ENCODE measurements at regions not wholly inside any gene's neighbourhood (a gene's known extent, or its start where the extent isn't known, plus 50 kb on each side); places are given as distances from the start of the nearest gene placed in this dataset.
"Not testable (repeated sequence)": the region's sequence is repeated elsewhere in the genome, so short reads cannot be mapped to it uniquely, and the experiment has no call there.

GRCh38 chr2:188645986-188646385 lies 328.2 kb upstream of the COL3A1 start:
- DNase-seq: no peak

- DNase-seq: no peak
Observed at GRCh38 chr2:188647430-188648070, 326.6 kb upstream of the COL3A1 start.

DNA sequence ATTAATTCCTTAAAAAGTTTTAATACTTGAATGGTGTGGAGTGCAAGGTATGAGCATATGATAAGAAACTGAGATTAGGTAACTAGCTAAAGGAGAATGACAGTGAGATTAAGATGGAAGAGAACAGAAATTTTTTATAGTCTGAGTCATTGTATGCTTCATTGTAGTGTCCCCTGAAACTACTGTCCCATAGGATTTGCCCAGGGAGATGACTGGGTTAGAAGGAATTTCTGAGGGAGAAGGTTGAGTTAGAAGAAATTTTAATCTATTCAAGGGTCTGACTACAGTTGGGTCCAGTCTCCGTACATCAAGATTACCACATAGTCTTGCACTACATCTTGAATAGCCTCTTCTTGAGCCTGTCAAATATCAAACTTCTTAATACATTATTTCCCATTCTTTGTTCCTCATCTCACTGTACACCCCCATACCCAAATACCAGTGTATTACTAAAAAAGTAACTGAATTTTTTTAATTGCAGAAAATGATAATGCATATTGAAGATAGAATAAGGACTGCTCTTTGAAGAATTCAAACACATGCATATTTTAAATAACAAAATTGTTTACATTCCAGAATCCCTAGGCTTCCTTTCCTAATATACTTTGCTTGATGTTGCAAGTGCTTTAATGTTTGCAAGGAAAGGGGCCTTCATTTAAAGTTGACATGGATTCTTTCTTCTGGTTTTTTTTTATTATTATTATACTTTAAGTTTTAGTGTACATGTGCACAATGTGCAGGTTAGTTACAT lies 314.3 kb upstream of the COL3A1 start:
- no peak for DNase-seq

DNA sequence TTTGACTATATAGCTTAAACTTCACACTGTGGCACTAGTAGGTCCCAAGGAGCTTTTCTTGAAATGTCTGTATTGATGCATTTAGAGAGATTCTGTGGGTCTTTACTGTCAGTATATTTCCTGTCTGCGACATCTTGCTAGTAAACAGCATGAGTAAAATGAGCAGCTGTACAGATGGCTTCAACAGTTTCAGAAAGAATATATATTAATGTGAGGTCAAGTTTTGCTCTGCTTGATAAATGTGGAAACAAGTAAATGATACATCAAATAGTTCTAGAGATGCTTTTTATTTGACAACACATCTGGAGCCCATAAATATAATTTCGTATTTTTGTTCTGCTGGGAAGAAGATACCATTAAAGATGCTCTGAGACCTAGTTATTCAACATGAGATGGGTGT lies 310.9 kb upstream of the COL3A1 start:
- DNase-seq: no peak

GRCh38 chr2:188664416-188664815 lies 309.8 kb upstream of the COL3A1 start:
- no peak for DNase-seq

- DNase-seq: no peak
Observed at GRCh38 chr2:188664951-188665595, 309.1 kb upstream of the COL3A1 start.

DNA sequence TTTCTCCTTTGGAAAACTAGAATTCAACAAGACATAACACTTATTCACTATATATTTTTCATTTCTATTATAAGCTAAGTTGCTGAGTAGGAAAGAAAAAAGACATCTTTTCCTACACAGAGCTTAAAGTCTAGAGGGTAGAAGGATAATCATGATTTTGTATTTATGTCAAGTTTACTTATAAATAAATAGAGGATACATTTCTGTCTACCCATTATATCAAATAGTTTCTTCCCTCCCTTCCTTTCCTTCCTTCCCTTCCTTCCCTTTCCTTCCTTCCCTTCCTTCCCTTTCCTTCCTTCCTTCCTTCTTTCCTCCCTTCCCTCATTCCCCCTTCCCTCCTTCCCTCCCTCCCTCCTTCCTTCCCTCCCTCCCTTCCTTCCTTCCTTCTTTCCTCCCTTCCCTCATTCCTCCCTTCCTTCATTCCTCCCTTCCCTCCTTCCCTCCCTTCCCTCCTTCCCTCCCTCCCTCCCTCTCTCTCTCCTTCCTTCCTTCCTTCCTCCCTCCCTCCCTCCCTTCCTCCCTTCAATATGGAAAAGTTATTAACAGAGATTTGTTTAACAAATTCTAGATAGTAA lies 308.4 kb upstream of the COL3A1 start:
- DNase-seq: no peak

DNA sequence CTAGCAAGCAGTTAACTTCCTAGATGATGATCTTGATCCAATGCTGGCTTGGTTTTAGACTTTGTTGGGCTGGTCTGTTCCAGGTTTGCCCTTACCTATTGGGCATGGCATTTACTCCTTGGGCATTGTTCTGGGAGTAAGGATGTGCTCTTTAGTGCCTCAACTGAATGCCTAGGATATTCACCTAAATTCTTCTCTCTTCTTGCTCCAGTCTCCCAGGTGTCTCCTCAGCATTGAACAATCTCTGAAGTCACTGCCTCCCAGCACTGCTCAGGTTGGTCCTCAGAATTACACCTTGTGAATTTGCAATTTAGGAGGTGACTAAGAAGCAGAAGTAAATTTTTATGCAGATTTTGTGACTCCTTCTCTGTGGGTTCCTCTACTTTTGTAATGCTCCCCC lies 307.7 kb upstream of the COL3A1 start:
- DNase-seq: no peak

DNA sequence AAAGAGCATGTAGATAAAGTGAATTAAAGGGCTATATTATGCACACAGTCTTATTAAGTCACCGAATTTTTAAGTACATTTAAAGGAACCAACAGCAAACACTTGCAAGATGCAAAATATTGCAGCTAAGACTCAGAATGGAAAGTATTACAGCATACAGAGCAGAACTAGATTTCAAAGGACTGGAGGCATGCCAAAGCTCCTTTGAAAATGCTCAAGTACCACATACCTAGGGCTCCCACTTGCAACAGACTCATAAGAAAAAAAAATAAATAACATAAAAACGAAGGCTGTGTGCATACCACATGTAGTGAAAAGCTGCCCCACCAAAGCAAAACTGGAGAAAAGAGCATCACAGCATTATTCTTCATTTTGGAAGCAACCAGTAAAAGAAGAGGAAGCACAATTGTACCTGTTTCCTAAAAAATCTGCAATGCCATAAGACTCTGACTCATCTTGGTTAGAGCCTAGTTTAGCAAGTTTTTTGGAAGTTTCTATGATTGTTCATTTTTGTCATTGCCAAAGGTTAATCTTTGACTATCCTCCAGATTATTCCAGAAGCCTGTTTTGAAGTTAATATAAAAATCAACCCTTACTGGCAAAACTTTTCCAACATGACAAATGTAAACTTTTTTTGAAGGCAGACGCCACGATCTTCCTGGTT lies 306.0 kb upstream of the COL3A1 start:
- peak in 2 of 58 donors; percentile 1 for DNase-seq

DNA sequence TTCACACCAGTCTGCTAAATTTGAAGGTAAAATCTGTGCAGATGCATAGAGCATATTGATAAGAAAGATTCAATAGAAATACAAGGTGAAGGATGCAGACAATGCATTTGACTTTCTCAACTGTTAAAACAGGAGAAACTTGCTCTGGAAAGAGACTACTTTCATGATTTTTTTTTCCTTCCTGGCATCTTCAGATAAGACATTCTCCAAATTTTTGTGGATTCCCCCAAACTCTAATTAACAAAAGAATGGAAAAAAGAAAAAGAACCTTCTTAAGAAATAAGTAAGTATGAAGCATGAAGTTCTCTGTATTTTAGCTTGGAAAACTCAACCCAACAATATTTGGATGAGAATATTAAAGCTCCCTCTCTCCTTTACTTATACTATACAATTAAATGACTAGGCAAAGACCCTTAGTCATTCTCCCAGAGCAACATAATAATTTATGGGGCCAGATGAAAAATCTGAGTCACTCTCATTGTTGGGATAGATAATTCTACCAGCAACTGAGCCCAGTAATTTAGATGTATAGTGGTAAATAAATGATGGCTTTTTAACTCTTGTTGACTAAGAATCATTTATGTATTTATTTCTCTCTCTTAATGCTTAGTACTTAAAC lies 298.7 kb upstream of the COL3A1 start:
- DNase-seq: no peak

GRCh38 chr2:188676010-188676400 lies 298.2 kb upstream of the COL3A1 start:
- DNase-seq: no peak

DNA sequence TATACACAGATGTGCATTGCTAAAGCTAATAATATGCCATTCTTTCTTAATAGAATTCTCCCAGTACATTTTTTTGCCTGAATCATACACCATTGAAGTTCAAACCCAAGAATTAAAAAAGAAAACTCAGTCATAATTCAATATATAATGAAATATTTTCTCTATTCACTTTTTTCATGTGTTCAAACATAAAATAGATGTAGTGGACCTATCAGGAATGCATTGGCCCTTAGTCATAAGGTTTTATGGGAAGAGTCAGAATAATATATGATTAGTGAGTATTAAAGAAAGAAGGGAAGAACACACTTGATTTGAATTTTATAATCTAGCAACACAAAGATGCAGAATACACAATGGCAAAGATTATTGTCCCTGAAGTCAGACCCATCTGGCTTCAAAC lies 297.0 kb upstream of the COL3A1 start:
- DNase-seq: no peak

DNA sequence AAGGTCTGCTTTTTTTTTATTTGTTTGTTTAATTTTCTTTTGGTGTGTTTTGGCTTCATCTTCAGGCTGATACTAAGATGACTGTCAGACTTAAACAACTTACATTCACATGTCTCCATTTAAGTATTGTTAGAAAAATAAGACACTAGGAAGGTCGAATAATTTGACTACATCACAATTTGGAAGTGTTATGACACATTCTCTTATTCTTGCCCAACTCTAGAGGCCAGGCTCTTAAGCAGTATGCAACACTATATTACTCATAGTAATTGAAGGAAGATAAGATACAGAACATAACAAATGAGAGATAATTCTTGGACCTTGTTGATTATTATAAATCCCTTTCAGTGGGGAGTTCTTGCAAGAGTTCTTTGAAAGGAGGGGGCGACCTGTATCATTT lies 295.3 kb upstream of the COL3A1 start:
- no peak for DNase-seq

- DNase-seq: no peak
Observed at GRCh38 chr2:188682838-188683237, 291.3 kb upstream of the COL3A1 start.

DNA sequence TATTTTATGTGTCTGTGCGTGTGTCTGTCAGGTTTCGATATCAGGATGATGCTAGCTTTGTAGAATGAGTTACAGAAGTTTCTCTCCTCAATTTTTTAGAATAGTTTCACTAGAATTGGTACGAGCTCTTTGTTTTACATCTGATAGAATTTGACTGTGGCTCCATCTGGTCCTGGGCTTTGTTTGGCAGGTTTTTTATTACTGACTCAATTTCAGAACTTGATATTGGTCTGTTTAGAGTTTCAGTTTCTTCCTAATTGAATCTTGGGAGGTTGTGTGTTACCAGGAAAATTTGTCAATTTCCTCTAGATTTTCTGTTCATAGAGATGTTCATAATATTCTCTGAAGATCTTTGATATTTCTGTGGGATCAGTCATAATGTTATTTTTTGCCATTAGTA lies 289.4 kb upstream of the COL3A1 start:
- no peak for DNase-seq

GRCh38 chr2:188693111-188693510 lies 281.1 kb upstream of the COL3A1 start:
- DNase-seq: no peak

DNA sequence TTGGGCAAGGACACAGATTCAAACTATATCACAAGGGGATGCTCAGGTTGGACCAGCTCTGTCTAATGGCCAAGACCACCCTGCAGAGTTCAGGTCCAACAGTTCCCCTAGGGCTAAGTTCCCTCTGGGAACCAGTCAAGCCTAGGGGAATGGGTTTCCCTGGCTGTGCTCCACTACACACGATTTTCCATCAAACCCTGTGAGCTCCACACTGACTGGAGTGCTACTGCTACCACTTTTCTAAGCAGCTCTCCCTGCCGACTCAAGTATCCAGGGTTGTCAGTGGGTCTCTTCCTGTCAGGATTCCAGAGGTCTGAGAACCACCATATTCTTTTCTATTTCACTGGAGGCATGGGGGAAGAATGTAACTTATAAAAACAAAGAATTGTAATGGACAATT lies 280.4 kb upstream of the COL3A1 start:
- DNase-seq: no peak

DNA sequence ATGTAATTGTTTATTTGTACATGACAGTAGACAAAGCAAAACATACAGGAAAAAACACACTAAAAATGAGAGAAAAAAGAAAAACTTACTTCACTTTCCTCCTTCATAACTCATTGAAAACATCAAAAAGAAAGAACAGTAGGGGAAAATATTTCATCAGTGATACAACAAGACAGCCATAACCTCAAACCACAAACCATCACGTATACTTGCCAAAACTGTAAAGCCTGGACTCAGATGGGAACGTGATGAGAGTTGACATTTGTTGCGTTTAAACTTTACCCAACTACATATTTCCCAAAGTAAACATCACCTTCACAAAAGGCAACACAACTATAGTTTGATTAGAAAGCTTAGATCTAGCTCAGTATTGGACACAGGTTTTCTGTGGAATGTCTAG lies 278.2 kb upstream of the COL3A1 start:
- no peak for DNase-seq

DNA sequence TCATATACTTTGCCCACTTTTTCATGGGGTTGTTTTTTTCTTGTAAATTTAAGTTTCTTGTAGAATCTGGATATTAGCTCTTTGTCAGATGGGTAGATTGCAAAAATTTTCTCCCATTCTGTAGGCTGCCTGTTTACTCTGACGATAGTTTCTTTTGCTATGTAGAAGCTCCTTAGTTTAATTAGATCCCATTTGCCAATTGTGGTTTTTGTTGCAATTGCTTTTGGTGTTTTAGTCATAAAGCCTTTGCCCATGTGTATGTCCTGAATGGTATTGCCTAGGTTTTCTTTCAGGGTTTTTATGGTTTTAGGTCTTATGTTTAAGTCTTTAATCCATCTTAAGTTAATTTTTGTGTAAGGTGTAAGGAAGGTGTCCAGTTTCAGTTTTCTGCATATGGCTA lies 276.0 kb upstream of the COL3A1 start:
- not testable (repeated sequence) for DNase-seq

DNA sequence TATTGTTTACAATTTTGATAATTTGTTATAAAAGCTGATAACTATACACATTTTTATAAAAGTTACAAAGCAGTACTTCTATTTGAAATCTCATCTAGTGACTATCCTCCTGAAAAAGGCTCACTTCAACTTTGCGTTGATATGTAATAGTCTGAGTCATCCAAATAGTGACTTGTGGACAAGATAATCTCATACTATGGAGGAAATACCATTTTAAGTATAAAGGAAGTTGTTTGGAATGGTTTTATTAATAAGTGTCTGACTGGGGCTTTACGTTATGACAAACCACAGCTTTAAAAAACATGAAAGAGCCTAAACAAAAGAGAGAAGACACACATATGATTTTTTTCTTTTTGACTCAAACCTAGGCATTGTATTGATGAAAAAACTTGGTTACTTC lies 272.3 kb upstream of the COL3A1 start:
- no peak for DNase-seq

DNA sequence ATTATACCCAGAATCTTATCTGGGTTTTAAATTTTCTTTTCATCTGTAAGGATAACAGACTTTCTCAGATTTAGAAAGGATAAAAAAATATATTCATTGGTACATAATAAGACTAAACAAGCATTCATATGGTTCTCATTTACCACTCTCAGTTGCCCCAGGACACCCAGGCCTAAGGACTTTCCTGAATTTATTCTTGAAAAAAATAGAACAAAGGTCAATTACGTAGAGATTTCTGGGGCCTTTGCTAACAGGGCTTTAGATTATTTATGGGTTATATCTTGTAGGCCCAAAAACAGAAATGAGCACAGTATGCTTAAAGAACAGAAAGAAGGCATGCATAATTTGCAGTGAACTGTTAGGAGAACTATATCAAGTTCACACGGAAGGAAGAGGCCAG lies 269.0 kb upstream of the COL3A1 start:
- no peak for DNase-seq

All from anterior cingulate cortex (tissue), 58 donors.